ENCODE measurements at regions not wholly inside any gene's neighbourhood (a gene's known extent, or its start where the extent isn't known, plus 50 kb on each side); places are given as distances from the start of the nearest gene placed in this dataset.

GRCh38 chr21:32112195-32112594 lies 166.7 kb downstream of the MIS18A start:
- no peak overlapping the region for H3K4me2 ChIP-seq (ENCODE audit: low read length)
- no peak overlapping the region for H3K27ac ChIP-seq (ENCODE audit: low read length)
- H2AFZ ChIP-seq (ENCODE audit: low read depth, low read length) = no peak overlapping the region
- no peak overlapping the region for H3K4me3 ChIP-seq (ENCODE audit: low read length)
- H3K9me3 ChIP-seq (ENCODE audit: insufficient read depth, low read length) = no peaks in the 10 kb centered on the region
- no peak overlapping the region for H3K9ac ChIP-seq (ENCODE audit: low read length)
- TF ChIP-seq CTCF (IDR thresholded peaks at IDR 0.05; ENCODE audit: low read depth, low read length) = no peak
- TF ChIP-seq EZH2phosphoT487 (IDR thresholded peaks at IDR 0.05; ENCODE audit: low read depth) = no peak
- H3K36me3 ChIP-seq (replicated peaks; ENCODE audit: low read depth, low read length) = no peaks in the 10 kb centered on the region
- no peaks in the 10 kb centered on the region for H4K20me1 ChIP-seq (ENCODE audit: insufficient read depth, low read length)
- no peaks in the 10 kb centered on the region for H3K79me2 ChIP-seq (ENCODE audit: low read length)
- no peaks in the 10 kb centered on the region for H3K4me1 ChIP-seq (ENCODE audit: low read length)
- H3K27me3 ChIP-seq (ENCODE audit: low read depth, low read length) = peaks cover 22% of the 10 kb centered on the region

- Histone ChIP-seq H3K4me1 (ENCODE audit: low read length) (no peaks in the 10 kb centered on the region), H4K20me1 (ENCODE audit: insufficient read depth, low read length) (no peaks in the 10 kb centered on the region), H3K4me2 (ENCODE audit: low read length) (no peak overlapping the region), H3K27me3 (ENCODE audit: low read depth, low read length) (peaks cover 21% of the 10 kb centered on the region), H3K79me2 (ENCODE audit: low read length) (no peaks in the 10 kb centered on the region), H3K27ac (ENCODE audit: low read length) (no peak overlapping the region), H3K9me3 (ENCODE audit: insufficient read depth, low read length) (no peaks in the 10 kb centered on the region), H3K36me3 (replicated peaks; ENCODE audit: low read depth, low read length) (no peaks in the 10 kb centered on the region), H2AFZ (ENCODE audit: low read depth, low read length) (no peak overlapping the region), H3K9ac (ENCODE audit: low read length) (no peak overlapping the region), H3K4me3 (ENCODE audit: low read length) (no peak overlapping the region)
- TF ChIP-seq CTCF (IDR thresholded peaks at IDR 0.05; ENCODE audit: low read depth, low read length) (no peak), EZH2phosphoT487 (IDR thresholded peaks at IDR 0.05; ENCODE audit: low read depth) (no peak)
Observed at GRCh38 chr21:32108566-32108965, 170.3 kb downstream of the MIS18A start.

GRCh38 chr21:32103361-32103760 lies 175.5 kb downstream of the MIS18A start:
- TF ChIP-seq CTCF (IDR thresholded peaks at IDR 0.05; ENCODE audit: low read depth, low read length) (no peak), EZH2phosphoT487 (IDR thresholded peaks at IDR 0.05; ENCODE audit: low read depth) (no peak)
- no peaks in the 10 kb centered on the region for H3K4me1 ChIP-seq (ENCODE audit: low read length)
- H3K27me3 ChIP-seq (ENCODE audit: low read depth, low read length) = peaks cover 8% of the 10 kb centered on the region; the same call in 1 of the 2 replicates
- no peak overlapping the region for H3K27ac ChIP-seq (ENCODE audit: low read length)
- H3K4me3 ChIP-seq (ENCODE audit: low read length) = no peak overlapping the region
- H4K20me1 ChIP-seq (ENCODE audit: insufficient read depth, low read length) = no peaks in the 10 kb centered on the region
- no peak overlapping the region for H3K9ac ChIP-seq (ENCODE audit: low read length)
- no peaks in the 10 kb centered on the region for H3K79me2 ChIP-seq (ENCODE audit: low read length)
- H3K4me2 ChIP-seq (ENCODE audit: low read length) = no peak overlapping the region
- H3K9me3 ChIP-seq (ENCODE audit: insufficient read depth, low read length) = no peaks in the 10 kb centered on the region
- no peak overlapping the region for H2AFZ ChIP-seq (ENCODE audit: low read depth, low read length)
- no peaks in the 10 kb centered on the region for H3K36me3 ChIP-seq (replicated peaks; ENCODE audit: low read depth, low read length)

- Histone ChIP-seq H3K36me3 (replicated peaks; ENCODE audit: low read depth, low read length) (no peaks in the 10 kb centered on the region), H3K4me2 (ENCODE audit: low read length) (no peak overlapping the region), H3K27ac (ENCODE audit: low read length) (no peak overlapping the region), H3K4me3 (ENCODE audit: low read length) (no peak overlapping the region), H3K9ac (ENCODE audit: low read length) (no peak overlapping the region), H3K4me1 (ENCODE audit: low read length) (no peaks in the 10 kb centered on the region), H3K79me2 (ENCODE audit: low read length) (no peaks in the 10 kb centered on the region), H3K9me3 (ENCODE audit: insufficient read depth, low read length) (no peaks in the 10 kb centered on the region), H2AFZ (ENCODE audit: low read depth, low read length) (no peak overlapping the region), H4K20me1 (ENCODE audit: insufficient read depth, low read length) (no peaks in the 10 kb centered on the region), H3K27me3 (ENCODE audit: low read depth, low read length) (peaks cover 8% of the 10 kb centered on the region; the same call in 1 of the 2 replicates)
- TF ChIP-seq CTCF (IDR thresholded peaks at IDR 0.05; ENCODE audit: low read depth, low read length) (no peak), EZH2phosphoT487 (IDR thresholded peaks at IDR 0.05; ENCODE audit: low read depth) (no peak)
Observed at GRCh38 chr21:32102426-32102825, 176.4 kb downstream of the MIS18A start.

Measured in OCI-LY3 (cell line).